ENCODE measurements at regions not wholly inside any gene's neighbourhood (a gene's known extent, or its start where the extent isn't known, plus 50 kb on each side); places are given as distances from the start of the nearest gene placed in this dataset.

DNA sequence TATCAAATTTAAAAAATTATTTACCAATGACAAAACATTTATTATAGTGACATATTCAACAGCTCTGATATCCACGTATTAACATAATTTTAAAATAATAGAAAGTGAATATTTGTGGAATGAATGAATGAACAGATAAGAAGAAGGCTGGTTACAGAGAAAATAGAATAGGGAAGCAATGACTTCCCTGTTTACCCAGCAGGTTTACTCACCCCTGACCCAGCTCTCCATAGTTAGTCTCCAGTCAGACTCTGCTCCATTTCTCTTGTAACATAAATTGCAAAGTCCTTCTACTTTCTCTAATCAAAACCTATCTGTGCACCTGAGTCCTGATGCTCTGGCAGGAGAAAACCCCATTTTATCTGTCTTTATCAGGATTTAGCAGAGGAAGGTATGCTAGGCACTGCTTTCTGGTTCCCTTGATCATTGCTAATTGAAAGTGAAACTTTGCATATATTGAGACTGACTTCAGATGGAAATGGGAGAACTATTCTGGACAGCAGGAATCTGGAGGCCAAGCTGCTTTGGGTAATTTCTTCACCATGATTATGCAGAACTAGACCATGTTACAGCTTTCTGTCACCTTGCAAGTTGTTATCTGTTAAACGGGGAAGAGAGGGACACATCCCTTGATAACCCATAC is 363.0 kb downstream of the FAT4 start:
- Histone ChIP-seq H3K27me3 (ENCODE audit: control insufficient read depth in 4 of 4, insufficient read depth in 4 of 4, low read length in 3 of 4) (no peaks in the 10 kb centered on the region), H3K9ac (ENCODE audit: low read depth in 1 of 2, low read length in 2 of 2) (no peak overlapping the region), H3K4me3 (ENCODE audit: low read depth in 1 of 3, low read length in 3 of 3) (peak overlapping the region in 1 of 3 donors; percentile 1), H3K27ac (ENCODE audit: low read depth in 1 of 2, low read length in 2 of 2) (no peak overlapping the region), H3K36me3 (ENCODE audit: control insufficient read depth in 4 of 4, insufficient read depth in 3 of 4, low read depth in 1 of 4, low read length in 3 of 4) (no peaks in the 10 kb centered on the region), H3K9me3 (ENCODE audit: control insufficient read depth in 4 of 4, low read length in 3 of 4) (no peaks in the 10 kb centered on the region), H3K4me1 (ENCODE audit: control insufficient read depth in 4 of 4, insufficient read depth in 4 of 4, low read length in 3 of 4) (peaks cover 0 to 4% (median 0%) of the 10 kb centered on the region in 4 donors)
- WGBS, result 50% methylated on average over 2 of the region's 2 CpGs
- TF ChIP-seq RXRA (IDR thresholded peaks at IDR 0.05) (peak in 1 of 2 donors; percentile 9), HNF4G (IDR thresholded peaks at IDR 0.05) (no peak), HNF4A (conservative IDR thresholded peaks at IDR 0.05) (peak in 1 of 2 donors; percentile 25), TAF1 (conservative IDR thresholded peaks at IDR 0.05) (no peak), SP1 (IDR thresholded peaks at IDR 0.05) (peak; percentile 20)
- TF ChIP-seq, protein P1, sequence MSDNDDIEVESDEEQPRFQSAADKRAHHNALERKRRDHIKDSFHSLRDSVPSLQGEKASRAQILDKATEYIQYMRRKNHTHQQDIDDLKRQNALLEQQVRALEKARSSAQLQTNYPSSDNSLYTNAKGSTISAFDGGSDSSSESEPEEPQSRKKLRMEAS (IDR thresholded peaks at IDR 0.05), result no peak
- TF ChIP-seq, protein P2, sequence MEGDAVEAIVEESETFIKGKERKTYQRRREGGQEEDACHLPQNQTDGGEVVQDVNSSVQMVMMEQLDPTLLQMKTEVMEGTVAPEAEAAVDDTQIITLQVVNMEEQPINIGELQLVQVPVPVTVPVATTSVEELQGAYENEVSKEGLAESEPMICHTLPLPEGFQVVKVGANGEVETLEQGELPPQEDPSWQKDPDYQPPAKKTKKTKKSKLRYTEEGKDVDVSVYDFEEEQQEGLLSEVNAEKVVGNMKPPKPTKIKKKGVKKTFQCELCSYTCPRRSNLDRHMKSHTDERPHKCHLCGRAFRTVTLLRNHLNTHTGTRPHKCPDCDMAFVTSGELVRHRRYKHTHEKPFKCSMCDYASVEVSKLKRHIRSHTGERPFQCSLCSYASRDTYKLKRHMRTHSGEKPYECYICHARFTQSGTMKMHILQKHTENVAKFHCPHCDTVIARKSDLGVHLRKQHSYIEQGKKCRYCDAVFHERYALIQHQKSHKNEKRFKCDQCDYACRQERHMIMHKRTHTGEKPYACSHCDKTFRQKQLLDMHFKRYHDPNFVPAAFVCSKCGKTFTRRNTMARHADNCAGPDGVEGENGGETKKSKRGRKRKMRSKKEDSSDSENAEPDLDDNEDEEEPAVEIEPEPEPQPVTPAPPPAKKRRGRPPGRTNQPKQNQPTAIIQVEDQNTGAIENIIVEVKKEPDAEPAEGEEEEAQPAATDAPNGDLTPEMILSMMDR (IDR thresholded peaks at IDR 0.05; ENCODE audit: low read depth, low read length, missing input control), result no peak
- TF ChIP-seq, protein P3, sequence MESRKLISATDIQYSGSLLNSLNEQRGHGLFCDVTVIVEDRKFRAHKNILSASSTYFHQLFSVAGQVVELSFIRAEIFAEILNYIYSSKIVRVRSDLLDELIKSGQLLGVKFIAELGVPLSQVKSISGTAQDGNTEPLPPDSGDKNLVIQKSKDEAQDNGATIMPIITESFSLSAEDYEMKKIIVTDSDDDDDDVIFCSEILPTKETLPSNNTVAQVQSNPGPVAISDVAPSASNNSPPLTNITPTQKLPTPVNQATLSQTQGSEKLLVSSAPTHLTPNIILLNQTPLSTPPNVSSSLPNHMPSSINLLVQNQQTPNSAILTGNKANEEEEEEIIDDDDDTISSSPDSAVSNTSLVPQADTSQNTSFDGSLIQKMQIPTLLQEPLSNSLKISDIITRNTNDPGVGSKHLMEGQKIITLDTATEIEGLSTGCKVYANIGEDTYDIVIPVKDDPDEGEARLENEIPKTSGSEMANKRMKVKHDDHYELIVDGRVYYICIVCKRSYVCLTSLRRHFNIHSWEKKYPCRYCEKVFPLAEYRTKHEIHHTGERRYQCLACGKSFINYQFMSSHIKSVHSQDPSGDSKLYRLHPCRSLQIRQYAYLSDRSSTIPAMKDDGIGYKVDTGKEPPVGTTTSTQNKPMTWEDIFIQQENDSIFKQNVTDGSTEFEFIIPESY (IDR thresholded peaks at IDR 0.05), result no peak
- DNase-seq (ENCODE audit: low spot score), result no peak

DNA sequence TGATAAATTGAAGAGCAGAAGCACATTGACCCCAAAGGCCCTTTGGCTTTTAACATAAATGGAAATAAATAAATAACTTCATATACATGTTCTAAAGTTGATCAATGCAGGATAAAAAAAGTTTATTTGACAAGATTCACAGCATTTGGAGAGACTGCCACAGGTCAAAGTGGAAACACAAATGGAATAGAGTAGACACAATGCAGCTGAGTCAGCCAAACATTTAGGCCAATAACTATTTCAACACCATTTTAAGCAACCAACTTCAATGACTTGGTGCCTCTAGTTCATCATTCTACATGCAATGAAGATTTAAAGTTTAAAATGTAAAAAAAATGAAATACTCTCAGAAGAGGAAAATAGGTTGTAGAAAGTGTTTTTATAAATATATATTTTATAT is 365.2 kb downstream of the FAT4 start:
- H3K9me3 ChIP-seq (ENCODE audit: control insufficient read depth in 4 of 4, low read length in 3 of 4), result no peaks in the 10 kb centered on the region
- DNase-seq (ENCODE audit: low spot score), result no peak
- TF ChIP-seq, protein P1 (IDR thresholded peaks at IDR 0.05), result no peak
- TF ChIP-seq EGR1 (IDR thresholded peaks at IDR 0.05; ENCODE audit: low read depth in 2 of 2) (no peak), RAD21 (IDR thresholded peaks at IDR 0.05) (no peak), FOXA2 (IDR thresholded peaks at IDR 0.05) (no peak), NR2F2 (IDR thresholded peaks at IDR 0.05) (no peak)
- TF ChIP-seq, protein P3 (IDR thresholded peaks at IDR 0.05), result no peak
- peaks cover 0 to 4% (median 0%) of the 10 kb centered on the region in 4 donors for H3K4me1 ChIP-seq (ENCODE audit: control insufficient read depth in 4 of 4, insufficient read depth in 4 of 4, low read length in 3 of 4)
- no peaks in the 10 kb centered on the region for H3K27me3 ChIP-seq (ENCODE audit: control insufficient read depth in 4 of 4, insufficient read depth in 4 of 4, low read length in 3 of 4)
- no peak overlapping the region for H3K27ac ChIP-seq (ENCODE audit: low read depth in 1 of 2, low read length in 2 of 2)
- H3K36me3 ChIP-seq (ENCODE audit: control insufficient read depth in 4 of 4, insufficient read depth in 3 of 4, low read depth in 1 of 4, low read length in 3 of 4), result no peaks in the 10 kb centered on the region
- H3K4me3 ChIP-seq (ENCODE audit: low read depth in 1 of 3, low read length in 3 of 3), result no peak overlapping the region
- no peak overlapping the region for H3K9ac ChIP-seq (ENCODE audit: low read depth in 1 of 2, low read length in 2 of 2)
